H9 (cell line): ENCODE measurements at regions not wholly inside any gene's neighbourhood (a gene's known extent, or its start where the extent isn't known, plus 50 kb on each side); places are given as distances from the start of the nearest gene placed in this dataset.

Experiments
- DNase-seq: peaks from one replicate; pipeline ENCODE4 v3.0.0-alpha.2; 2017
- H2AFZ ChIP-seq: one replicate; pipeline ENCODE4 v1.6.1; 2013; ENCODE audit warnings: mild to moderate bottlenecking, low read length, control low read depth, moderate library complexity
- H2AK5ac ChIP-seq: 2 replicates; pipeline ENCODE4 v1.6.1; 2013; ENCODE audit warnings: low read length, control low read depth, mixed read lengths; ENCODE audit not compliant: insufficient read length
- H2BK120ac ChIP-seq: one replicate; pipeline ENCODE4 v1.6.1; 2013; ENCODE audit warnings: low read depth, mild to moderate bottlenecking, low read length, control low read depth, inconsistent platforms; ENCODE audit not compliant: poor library complexity, severe bottlenecking
- H2BK12ac ChIP-seq: 2 replicates; pipeline ENCODE4 v1.6.1; 2013; ENCODE audit warnings: low read length, control low read depth, mixed read lengths, low read depth; ENCODE audit not compliant: insufficient read length
- H2BK15ac ChIP-seq: 2 replicates; pipeline ENCODE4 v1.6.1; 2013; ENCODE audit warnings: low read depth, low read length, control low read depth
- H2BK20ac ChIP-seq: one replicate; pipeline ENCODE4 v1.6.1; 2013; ENCODE audit warnings: low read depth, mild to moderate bottlenecking, low read length, control low read depth, inconsistent platforms; ENCODE audit not compliant: poor library complexity, severe bottlenecking
- H2BK5ac ChIP-seq: 2 replicates; pipeline ENCODE4 v1.6.1; 2013; ENCODE audit warnings: low read length, control low read depth, mixed read lengths; ENCODE audit not compliant: insufficient read length
- H3K14ac ChIP-seq: 2 replicates; pipeline ENCODE4 v1.6.1; 2013; ENCODE audit warnings: low read length, control low read depth; ENCODE audit not compliant: insufficient read depth
- H3K18ac ChIP-seq: 2 replicates; pipeline ENCODE4 v1.6.1; 2013; ENCODE audit warnings: low read depth, mild to moderate bottlenecking, mixed read lengths, low read length, control low read depth; ENCODE audit not compliant: insufficient read length
- H3K23ac ChIP-seq: 2 replicates; pipeline ENCODE4 v1.6.1; 2013; ENCODE audit warnings: low read length, control low read depth, mixed read lengths, low read depth; ENCODE audit not compliant: insufficient read length
- H3K23me2 ChIP-seq: 2 replicates; pipeline ENCODE4 v1.6.1; 2013; ENCODE audit warnings: low read depth, mild to moderate bottlenecking, mixed read lengths, low read length, control low read depth; ENCODE audit not compliant: insufficient read length, poor library complexity, severe bottlenecking
- H3K27ac ChIP-seq: 2 replicates; pipeline ENCODE4 v1.5.1; 2013; ENCODE audit warnings: low read length, control low read depth, mixed read lengths, low read depth; ENCODE audit not compliant: insufficient read length
- H3K27me3 ChIP-seq: 2 replicates; pipeline ENCODE4 v1.6.1; 2013; ENCODE audit warnings: low read length, control low read depth, inconsistent platforms; ENCODE audit not compliant: insufficient read depth
- H3K4ac ChIP-seq: 2 replicates; pipeline ENCODE4 v1.6.1; 2013; ENCODE audit warnings: low read depth, mild to moderate bottlenecking, control low read depth, inconsistent platforms, low read length, moderate library complexity
- H3K4me1 ChIP-seq: 2 replicates; pipeline ENCODE4 v1.6.1; 2013; ENCODE audit warnings: low read length, control low read depth, inconsistent platforms; ENCODE audit not compliant: insufficient read depth
- H3K4me2 ChIP-seq: 2 replicates; pipeline ENCODE4 v1.6.1; 2013; ENCODE audit warnings: low read length, control low read depth, mixed read lengths; ENCODE audit not compliant: insufficient read length, insufficient read depth
- H3K56ac ChIP-seq: 2 replicates; pipeline ENCODE4 v1.6.1; 2013; ENCODE audit warnings: low read depth, mild to moderate bottlenecking, mixed read lengths, low read length, control low read depth; ENCODE audit not compliant: insufficient read length
- H3K79me1 ChIP-seq: 2 replicates; pipeline ENCODE4 v1.6.1; 2013; ENCODE audit warnings: low read depth, mild to moderate bottlenecking, moderate library complexity, low read length, control low read depth, inconsistent platforms; ENCODE audit not compliant: insufficient read depth, poor library complexity, severe bottlenecking
- H3K79me2 ChIP-seq: 2 replicates; pipeline ENCODE4 v1.6.1; 2013; ENCODE audit warnings: low read length, control low read depth, inconsistent platforms; ENCODE audit not compliant: insufficient read depth
- H3K9ac ChIP-seq: 2 replicates; pipeline ENCODE4 v1.6.1; 2013; ENCODE audit warnings: low read length, control low read depth, mixed read lengths; ENCODE audit not compliant: insufficient read length; ENCODE audit errors: extremely low read depth
- H3K9me3 ChIP-seq: one replicate; pipeline ENCODE4 v1.6.1; 2013; ENCODE audit warnings: low read depth, low read length, inconsistent platforms; ENCODE audit not compliant: control insufficient read depth
- H3T11ph ChIP-seq: one replicate; pipeline ENCODE4 v1.6.1; 2013; ENCODE audit warnings: mild to moderate bottlenecking, low read length, control low read depth, inconsistent platforms
- H4K20me1 ChIP-seq: one replicate; pipeline ENCODE4 v1.6.1; 2013; ENCODE audit not compliant: control insufficient read depth, insufficient read length, insufficient read depth
- H4K5ac ChIP-seq: 2 replicates; pipeline ENCODE4 v1.6.1; 2013; ENCODE audit warnings: low read depth, mild to moderate bottlenecking, mixed read lengths, low read length, control low read depth; ENCODE audit not compliant: insufficient read length
- H4K8ac ChIP-seq: replicated peaks from 2 replicates; pipeline ENCODE4 v1.6.1; 2013; ENCODE audit warnings: low read length, control low read depth, mixed read lengths, low read depth; ENCODE audit not compliant: insufficient read length
- H4K91ac ChIP-seq: 2 replicates; pipeline ENCODE4 v1.6.1; 2013; ENCODE audit warnings: low read depth, mild to moderate bottlenecking, moderate library complexity, mixed read lengths, low read length, control low read depth; ENCODE audit not compliant: insufficient read length
- H3K27ac Mint-ChIP-seq, 3 experiments: 2 replicates in 2 of 3; 3 replicates in 1 of 3; pipeline ENCODE4 v1.8.0; 2020 to 2021; ENCODE audit warnings: mixed read lengths in 3 of 3, mild to moderate bottlenecking in 1 of 3, moderate library complexity in 1 of 3
- H3K27me3 Mint-ChIP-seq: 2 replicates; pipeline ENCODE4 v1.8.0; 2021; ENCODE audit warnings: low read depth, mild to moderate bottlenecking, moderate library complexity, mixed read lengths
- H3K36me3 Mint-ChIP-seq, 3 experiments: 2 replicates in 2 of 3; 3 replicates in 1 of 3; pipeline ENCODE4 v1.8.0; 2020 to 2021; ENCODE audit warnings: low read depth in 3 of 3, mixed read lengths in 3 of 3; ENCODE audit not compliant: insufficient read depth in 1 of 3
- H3K4me1 Mint-ChIP-seq, 2 experiments: 2 replicates each; pipeline ENCODE4 v1.8.0; 2020; ENCODE audit warnings: mixed read lengths in 2 of 2
- H3K4me3 Mint-ChIP-seq, 2 experiments: 2 replicates in 1 of 2; 3 replicates in 1 of 2; pipeline ENCODE4 v1.8.0; 2020 to 2021; ENCODE audit warnings: mild to moderate bottlenecking in 2 of 2, mixed read lengths in 2 of 2, moderate library complexity in 1 of 2
- H3K9me3 Mint-ChIP-seq, 2 experiments: 2 replicates in 1 of 2; 3 replicates in 1 of 2; pipeline ENCODE4 v1.8.0; 2020; ENCODE audit warnings: mild to moderate bottlenecking in 2 of 2, mixed read lengths in 2 of 2, moderate library complexity in 1 of 2
- WGBS: extraction: QIAGEN DNeasy Blood & Tissue Kit; methylation state at CpG from one replicate; pipeline ENCODE4 v1.1.7; 2013; ENCODE audit warnings: missing lambda C conversion rate, low lambda C conversion rate, mixed read lengths; ENCODE audit not compliant: insufficient read length; ENCODE audit errors: extremely low coverage; 5-methylcytosine and 5-hydroxymethylcytosine counted together
- TF ChIP-seq, protein P1 (sequence below): fragments of 200-600 bp; sonication (generic); conservative IDR thresholded peaks from 3 replicates; pipeline ENCODE4 v1.8.0; 2021; ENCODE audit warnings: antibody characterized with exemption, mild to moderate bottlenecking

- no peak overlapping the region for H3K56ac ChIP-seq
- TF ChIP-seq, protein P1, sequence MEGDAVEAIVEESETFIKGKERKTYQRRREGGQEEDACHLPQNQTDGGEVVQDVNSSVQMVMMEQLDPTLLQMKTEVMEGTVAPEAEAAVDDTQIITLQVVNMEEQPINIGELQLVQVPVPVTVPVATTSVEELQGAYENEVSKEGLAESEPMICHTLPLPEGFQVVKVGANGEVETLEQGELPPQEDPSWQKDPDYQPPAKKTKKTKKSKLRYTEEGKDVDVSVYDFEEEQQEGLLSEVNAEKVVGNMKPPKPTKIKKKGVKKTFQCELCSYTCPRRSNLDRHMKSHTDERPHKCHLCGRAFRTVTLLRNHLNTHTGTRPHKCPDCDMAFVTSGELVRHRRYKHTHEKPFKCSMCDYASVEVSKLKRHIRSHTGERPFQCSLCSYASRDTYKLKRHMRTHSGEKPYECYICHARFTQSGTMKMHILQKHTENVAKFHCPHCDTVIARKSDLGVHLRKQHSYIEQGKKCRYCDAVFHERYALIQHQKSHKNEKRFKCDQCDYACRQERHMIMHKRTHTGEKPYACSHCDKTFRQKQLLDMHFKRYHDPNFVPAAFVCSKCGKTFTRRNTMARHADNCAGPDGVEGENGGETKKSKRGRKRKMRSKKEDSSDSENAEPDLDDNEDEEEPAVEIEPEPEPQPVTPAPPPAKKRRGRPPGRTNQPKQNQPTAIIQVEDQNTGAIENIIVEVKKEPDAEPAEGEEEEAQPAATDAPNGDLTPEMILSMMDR: no peak
- no peaks in the 10 kb centered on the region for H3K9me3 ChIP-seq
- no peak overlapping the region for H3K9ac ChIP-seq
- no peak overlapping the region for H2BK20ac ChIP-seq
- H3K4me1 Mint-ChIP-seq: peaks cover 39 to 44% of the 10 kb centered on the region in 2 experiments
- peaks cover 2 to 8% (median 7%) of the 10 kb centered on the region in 3 experiments; a peak in 3 of 7 replicates for H3K36me3 Mint-ChIP-seq
- no peak overlapping the region for H3T11ph ChIP-seq
- H3K23me2 ChIP-seq: no peaks in the 10 kb centered on the region
- no peak overlapping the region for H3K23ac ChIP-seq
- peaks cover 5 to 7% of the 10 kb centered on the region in 2 experiments; a peak in 3 of 5 replicates for H3K9me3 Mint-ChIP-seq
- no peaks in the 10 kb centered on the region for H3K79me1 ChIP-seq
- no peaks in the 10 kb centered on the region for H3K79me2 ChIP-seq
- no peaks in the 10 kb centered on the region for H4K20me1 ChIP-seq
- H2BK12ac ChIP-seq: no peak overlapping the region
- no peak overlapping the region for H2BK15ac ChIP-seq
- peaks cover 3% of the 10 kb centered on the region; the same call in 1 of the 2 replicates for H3K4me1 ChIP-seq
- H2BK120ac ChIP-seq: no peak overlapping the region
- H2AK5ac ChIP-seq: no peak overlapping the region
- peak overlapping the region in 1 of 3 experiments; percentile 19; a peak in 1 of 7 replicates for H3K27ac Mint-ChIP-seq
- no peak overlapping the region for H3K27ac ChIP-seq
- H3K4me3 Mint-ChIP-seq: no peak overlapping the region
- no peak overlapping the region for H4K5ac ChIP-seq
- no peak overlapping the region for H2AFZ ChIP-seq
- DNase-seq: no peak
- H3K18ac ChIP-seq: no peak overlapping the region
- no peak overlapping the region for H4K91ac ChIP-seq
- H3K4me2 ChIP-seq: no peak overlapping the region
- H2BK5ac ChIP-seq: no peak overlapping the region
- H4K8ac ChIP-seq: no peak overlapping the region
- H3K14ac ChIP-seq: no peak overlapping the region
- H3K27me3 Mint-ChIP-seq: no peaks in the 10 kb centered on the region
- H3K4ac ChIP-seq: no peak overlapping the region
- WGBS: no CpG with 5 or more reads among the region's 4 CpGs
- no peaks in the 10 kb centered on the region for H3K27me3 ChIP-seq
Measured at GRCh38 chr4:123553279-123553678, 156.7 kb downstream of the SPRY1 start.
